EH (cell line): ENCODE measurements at regions not wholly inside any gene's neighbourhood (a gene's known extent, or its start where the extent isn't known, plus 50 kb on each side); places are given as distances from the start of the nearest gene placed in this dataset.
"Not testable (repeated sequence)": the region's sequence is repeated elsewhere in the genome, so short reads cannot be mapped to it uniquely, and the experiment has no call there.

Experiments
- DNase-seq: peaks from one replicate; pipeline ENCODE4 v3.0.0-alpha.2; 2015; ENCODE audit warnings: low read depth

DNA sequence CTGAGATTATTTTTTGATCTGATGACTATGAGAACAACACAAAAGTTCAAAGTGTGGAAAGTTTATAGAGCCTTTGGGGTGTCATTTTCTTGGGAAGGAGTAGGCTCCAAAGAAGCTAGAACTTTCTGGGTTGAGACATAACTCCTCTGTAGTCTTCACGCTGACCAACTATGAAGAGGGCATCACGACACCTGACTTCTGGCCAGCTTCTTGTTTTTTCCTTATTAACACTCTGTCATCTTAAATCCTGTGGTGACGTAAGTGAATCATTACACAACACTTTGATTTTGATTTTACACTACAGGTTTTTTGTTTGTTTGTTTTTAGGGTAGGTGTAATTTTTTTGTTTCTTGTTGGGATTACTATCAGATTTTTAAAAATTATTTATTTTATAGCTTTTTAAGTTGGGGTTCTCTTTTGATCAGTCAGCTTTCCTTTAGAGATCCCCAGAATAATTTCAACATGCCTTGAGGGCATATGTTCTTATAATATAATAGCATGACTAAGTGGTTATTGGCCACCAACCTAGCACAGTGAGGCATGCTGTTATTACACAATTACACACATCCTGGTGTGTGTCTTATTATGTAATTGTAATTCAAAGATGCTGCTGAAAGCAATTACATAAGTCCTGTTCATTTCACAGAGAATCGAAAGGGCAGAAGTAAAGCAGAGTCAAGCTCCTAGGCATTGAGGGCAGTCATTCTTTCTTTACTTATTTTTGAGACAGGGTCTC is 281.6 kb upstream of the NOTCH2NLA start:
- not testable (repeated sequence) for DNase-seq

DNA sequence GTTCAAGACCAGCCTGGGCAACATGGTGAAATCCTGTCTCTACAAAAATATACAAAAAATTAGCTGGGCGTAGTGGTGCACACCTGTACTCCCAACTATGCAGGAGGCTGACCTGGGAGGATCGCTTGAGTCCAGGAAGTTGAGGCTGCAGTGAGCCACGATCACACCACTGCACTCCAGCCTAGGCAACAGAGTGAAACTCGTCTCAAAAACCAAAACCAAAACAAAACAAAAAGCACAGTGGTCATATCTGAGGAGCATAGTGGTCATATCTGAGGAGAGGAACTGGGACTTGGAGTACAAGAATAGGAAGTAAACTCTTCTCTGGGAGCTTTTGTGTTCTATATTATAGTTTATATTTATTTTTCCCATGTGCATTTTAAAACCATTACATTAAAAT is 275.3 kb upstream of the NOTCH2NLA start:
- DNase-seq, result not testable (repeated sequence)

DNA sequence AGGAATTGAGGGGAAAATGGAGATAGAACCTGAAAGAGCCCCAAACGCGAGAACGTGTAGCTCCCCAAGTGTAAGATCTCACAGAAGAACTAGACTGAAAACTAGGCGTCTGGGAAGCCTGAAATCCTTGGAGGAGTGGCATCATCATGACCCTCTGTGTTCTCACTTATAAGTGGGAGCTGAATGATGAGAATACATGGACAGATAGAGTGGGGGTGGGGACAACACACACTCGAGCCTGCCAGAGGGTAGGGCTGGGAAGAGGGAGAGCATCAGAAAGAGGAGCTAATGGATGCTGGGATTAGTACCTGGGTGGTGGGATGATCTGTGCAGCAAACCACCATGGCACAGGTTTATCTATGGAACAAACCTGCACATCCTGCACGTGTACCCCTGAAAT is 258.7 kb upstream of the NOTCH2NLA start:
- DNase-seq, result not testable (repeated sequence)

DNA sequence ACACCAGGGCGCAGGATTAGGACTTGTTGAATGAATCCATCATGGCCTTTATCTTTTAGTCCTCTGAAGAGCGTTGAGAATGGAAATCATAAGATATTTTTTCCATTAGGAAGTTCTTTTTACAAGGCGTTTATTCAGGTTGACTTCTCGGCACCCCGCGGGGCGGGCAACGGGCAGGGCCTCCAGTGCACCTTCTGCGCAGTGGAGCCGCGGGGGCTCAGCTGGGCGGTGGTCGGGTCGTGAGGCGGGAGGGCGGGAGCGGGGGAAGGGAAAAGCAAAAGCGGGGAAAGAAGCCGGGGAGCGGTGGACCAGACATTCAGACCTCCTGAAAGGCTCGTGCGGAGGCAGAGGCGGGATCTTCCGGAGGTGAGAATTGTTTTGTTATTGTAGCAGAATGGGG is 258.3 kb upstream of the NOTCH2NLA start:
- DNase-seq, result not testable (repeated sequence)

DNA sequence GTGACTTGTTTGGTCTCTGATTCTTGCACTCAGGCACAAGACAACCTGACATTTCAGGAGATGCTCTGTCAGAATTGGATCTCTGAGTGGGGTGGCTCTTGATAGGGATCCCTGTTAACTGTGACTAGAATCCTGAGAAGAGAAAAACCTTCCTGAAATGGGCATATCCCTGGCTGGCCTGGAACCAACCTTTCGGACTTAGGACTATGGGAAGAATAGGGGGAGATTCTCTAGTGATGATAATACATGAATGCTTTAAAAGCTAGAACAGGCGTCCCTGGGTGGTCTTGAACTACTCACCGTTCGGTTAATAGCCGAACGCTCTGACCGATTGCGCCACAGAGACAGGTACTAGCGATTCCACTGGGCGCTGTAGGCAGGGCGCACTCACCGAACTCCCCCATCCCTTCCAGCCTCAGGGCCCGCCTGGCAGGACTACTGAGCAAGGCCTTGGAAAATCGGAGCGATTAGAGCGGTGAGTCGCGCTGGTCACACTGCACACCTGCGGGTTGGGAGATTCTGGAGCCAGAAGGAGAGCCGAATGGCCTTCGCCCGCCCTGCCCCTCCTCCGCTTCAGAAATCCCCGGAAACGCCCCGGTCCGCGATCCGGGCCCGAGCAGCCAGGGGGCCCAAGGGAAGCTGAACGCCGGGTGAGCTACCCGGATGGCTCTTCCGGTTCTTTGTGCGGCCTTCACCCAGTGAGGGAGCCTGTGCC is 257.6 kb upstream of the NOTCH2NLA start:
- not testable (repeated sequence) for DNase-seq

GRCh38 chr1:146484195-146484594 is 255.4 kb upstream of the NOTCH2NLA start:
- DNase-seq, result not testable (repeated sequence)

DNA sequence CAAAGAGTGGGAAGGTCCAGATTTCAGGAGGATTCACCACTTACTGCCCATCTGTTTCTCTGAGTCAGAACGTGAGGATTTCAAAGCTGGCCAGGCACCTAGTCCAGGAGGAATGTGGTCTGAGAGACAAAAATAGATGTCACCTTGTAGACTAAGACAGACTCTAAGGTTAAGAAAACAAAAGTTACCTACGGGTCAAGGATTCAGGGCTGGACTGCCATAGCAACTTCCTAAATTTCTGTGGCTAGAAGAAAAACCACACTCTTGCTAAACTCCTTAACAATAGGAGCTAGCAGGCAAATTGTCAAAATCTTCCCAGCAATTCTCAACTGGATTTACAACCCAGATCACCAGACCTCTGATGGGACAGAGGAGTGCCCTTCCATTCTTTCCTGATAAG is 250.4 kb upstream of the NOTCH2NLA start:
- DNase-seq, result peak; percentile 27

DNA sequence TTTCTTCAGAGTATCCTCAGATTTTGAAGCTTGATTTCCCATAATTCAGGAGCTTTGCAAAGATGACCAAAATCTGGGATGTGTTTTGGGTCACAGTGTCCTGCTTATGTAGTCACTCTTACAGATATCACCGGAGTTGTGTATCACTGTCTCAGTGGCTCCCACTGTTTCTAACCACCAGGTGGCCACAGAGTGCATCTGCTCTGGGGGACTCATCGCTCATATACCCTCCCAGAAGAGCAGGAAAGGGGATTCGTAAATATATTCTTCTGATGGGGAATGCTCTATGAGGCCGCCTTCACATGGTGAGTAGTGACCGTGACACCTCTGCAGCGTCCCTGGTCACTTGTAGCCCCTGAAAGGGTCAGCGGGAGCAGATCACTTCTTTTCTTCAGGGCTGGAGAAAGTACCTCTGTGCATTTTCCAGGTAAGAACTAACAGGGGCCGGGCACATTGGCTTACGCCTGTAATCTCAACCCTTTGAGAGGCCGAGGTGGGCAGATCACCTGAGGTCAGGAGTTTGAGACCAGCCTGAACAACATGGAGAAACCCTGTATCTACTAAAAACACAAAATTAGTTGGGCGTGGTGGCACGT is 249.4 kb upstream of the NOTCH2NLA start:
- peak; percentile 27 for DNase-seq

- not testable (repeated sequence) for DNase-seq
Observed at GRCh38 chr1:146475086-146475485, 246.3 kb upstream of the NOTCH2NLA start.

DNA sequence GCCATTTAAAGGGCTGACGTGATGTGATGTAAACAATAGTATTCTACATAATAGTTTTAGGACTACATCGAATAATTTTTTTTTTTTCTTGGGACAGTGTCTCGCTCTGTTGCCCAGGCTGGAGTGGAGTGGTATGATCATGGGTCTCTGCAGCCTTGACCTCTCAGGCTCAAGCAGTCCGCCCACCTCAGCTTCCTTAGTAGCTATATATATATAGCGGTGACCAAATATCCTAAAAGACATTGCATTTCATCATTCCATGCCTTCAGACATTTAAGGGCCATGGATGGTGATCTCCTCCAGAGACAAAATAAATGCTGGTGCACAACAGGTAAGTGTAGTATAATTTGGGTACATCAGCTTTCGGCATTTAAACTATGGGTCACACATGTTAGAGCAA is 245.4 kb upstream of the NOTCH2NLA start:
- DNase-seq, result not testable (repeated sequence)

- peak; percentile 49 for DNase-seq
Observed at GRCh38 chr1:146472192-146472861, 243.5 kb upstream of the NOTCH2NLA start.

- DNase-seq, result not testable (repeated sequence)
Observed at GRCh38 chr1:146459939-146460338, 231.1 kb upstream of the NOTCH2NLA start.

GRCh38 chr1:146459308-146459707 is 230.5 kb upstream of the NOTCH2NLA start:
- DNase-seq, result not testable (repeated sequence)

DNA sequence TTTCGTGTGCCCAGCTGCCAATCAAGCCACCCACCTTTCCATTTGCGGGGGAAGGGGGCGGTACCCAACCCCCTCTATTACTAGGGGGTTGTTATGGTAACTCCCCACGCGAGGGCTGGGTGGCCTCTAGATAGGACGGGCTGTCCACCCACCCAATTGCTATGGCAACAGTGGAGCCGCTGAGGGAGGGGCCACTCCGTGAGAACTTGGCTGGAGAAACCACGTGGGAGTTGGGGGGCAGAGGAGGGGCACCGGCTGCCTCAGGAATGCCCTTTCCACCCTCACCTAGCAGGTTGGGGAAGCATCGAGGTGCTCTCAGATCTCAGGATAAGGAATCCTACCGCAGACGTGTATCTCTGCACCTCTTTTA is 220.0 kb upstream of the NOTCH2NLA start:
- not testable (repeated sequence) for DNase-seq

GRCh38 chr1:146448212-146448876 is 219.5 kb upstream of the NOTCH2NLA start:
- not testable (repeated sequence) for DNase-seq

DNA sequence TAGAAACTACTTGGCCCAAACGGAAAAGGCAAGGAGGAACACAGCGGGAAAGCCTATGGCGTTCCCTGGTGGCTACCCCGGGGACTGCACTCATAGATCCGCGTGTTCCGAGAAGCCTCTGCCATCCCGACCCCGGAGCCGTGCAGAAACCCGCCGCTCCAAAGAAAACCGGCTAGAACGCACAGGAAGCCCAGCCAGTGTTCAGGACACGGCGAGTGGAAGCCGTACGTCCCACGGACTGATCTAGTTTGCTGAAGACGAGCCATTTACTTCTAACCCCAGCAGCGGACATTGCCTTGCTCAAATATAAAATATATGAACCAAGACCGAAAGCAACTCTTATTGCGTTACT is 215.0 kb upstream of the NOTCH2NLA start:
- peak; percentile 24 for DNase-seq

DNA sequence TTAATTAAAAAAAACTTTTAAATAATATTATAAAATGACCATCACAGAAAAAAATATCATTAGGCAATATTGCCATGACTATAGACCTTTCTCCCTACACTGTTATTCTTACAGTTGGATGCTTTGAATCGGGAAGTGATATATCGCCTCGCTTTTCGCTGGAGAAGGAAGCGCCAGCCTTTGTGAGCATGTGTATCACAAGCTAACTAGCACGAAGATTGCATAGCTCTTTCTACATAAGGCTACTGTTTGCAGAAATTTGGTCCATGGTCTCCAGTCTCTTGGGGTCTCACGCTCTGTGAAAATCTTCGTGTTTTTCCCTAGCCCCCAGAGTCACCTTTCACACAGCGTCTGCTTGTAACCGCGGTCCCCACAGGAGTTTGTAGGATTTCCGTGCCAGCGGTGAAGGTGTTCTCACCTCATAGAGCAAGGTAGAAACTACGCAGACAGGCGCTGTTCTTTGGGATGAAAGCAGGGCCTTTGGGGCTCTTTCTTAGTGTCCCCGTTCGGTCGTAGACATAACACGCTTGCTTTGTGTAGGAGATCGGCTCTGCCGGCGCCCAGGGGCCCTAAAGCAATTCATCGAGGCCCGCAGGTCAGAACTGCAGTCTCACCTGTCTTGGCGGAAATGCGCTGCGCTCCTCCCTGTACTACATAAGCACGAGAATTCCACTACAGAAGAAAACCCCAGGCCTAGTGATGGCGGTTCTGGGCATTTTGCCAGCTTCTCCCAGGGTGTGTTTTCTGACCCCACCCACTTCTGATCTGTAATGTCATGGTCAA is 214.5 kb upstream of the NOTCH2NLA start:
- not testable (repeated sequence) for DNase-seq

GRCh38 chr1:146438543-146438942 is 209.7 kb upstream of the NOTCH2NLA start:
- DNase-seq, result not testable (repeated sequence)

DNA sequence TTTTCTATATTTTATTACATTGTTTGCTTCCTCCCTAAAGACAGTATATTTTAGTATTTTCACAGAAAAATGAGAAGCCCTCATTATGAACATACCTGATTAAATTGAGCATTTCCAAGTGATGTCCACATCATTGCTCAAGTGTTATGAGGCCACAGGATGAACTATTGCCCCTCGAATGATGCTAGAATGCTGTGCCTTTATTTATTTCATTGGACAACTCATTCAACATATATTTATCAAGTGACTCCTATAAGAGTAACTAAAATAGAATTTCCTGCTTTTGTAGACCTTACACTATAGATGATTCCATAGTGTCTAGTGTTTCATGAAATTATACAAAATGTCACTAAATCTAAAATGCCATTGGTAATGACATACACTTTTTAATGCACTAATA is 187.8 kb upstream of the NOTCH2NLA start:
- not testable (repeated sequence) for DNase-seq

GRCh38 chr1:146415017-146415416 is 186.2 kb upstream of the NOTCH2NLA start:
- DNase-seq, result not testable (repeated sequence)

DNA sequence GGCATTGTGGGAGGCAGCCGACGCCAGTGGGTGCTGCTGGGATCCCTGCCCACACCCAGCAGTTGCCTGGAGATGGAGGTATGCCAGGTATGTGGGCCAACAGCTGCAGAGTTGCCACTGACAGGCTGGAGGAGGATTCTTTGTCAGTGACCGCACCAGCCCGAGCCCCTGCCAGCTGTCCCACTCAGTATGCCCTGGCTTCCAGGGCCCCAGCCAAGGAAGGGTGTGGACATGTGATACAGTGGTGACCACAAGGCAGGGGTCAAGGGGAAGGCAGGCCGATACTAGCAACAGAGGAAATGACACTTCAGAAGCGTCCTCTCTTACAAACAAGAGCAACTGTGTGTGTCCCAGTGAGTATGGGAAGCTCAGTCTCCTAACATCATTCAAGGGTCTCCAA is 185.1 kb upstream of the NOTCH2NLA start:
- peak; percentile 23 for DNase-seq
